ENCODE measurements at regions not wholly inside any gene's neighbourhood (a gene's known extent, or its start where the extent isn't known, plus 50 kb on each side); places are given as distances from the start of the nearest gene placed in this dataset.

- DNase-seq (ENCODE audit: extremely low spot score), result no peak
- TF ChIP-seq LEF1 (IDR thresholded peaks at IDR 0.05; ENCODE audit: borderline replicate concordance) (no peak), TARDBP (IDR thresholded peaks at IDR 0.05) (no peak), HDGF (IDR thresholded peaks at IDR 0.05; ENCODE audit: borderline replicate concordance) (no peak), ARNT (IDR thresholded peaks at IDR 0.05) (no peak), FOXK2 (IDR thresholded peaks at IDR 0.05) (no peak), SUZ12 (IDR thresholded peaks at IDR 0.05) (no peak)
- ChIA-PET POLR2A (no interaction called here), CTCF (no interaction called here)
Observed at GRCh38 chr1:86649618-86650017, 54.8 kb upstream of the SH3GLB1 start.

DNA sequence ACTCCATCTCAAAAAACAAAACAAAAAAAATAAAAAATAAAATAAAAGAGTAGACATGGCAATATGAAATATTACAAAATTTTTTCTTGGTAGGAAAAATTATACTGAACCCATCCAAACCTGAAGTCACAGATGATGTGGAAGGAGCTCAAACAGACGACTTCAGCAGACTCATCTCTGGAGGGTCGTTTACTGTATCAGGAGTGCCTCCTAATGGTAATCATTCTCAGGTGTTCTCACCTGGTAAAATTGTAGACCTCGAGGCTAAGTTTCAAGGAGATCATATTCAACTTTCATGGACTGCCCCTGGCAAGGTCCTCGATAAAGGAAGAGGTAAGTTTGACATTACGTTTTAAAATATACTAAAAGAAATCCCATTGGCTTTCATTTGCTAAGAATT lies 54.3 kb upstream of the SH3GLB1 start:
- no peak for TF ChIP-seq L3MBTL2 (conservative IDR thresholded peaks at IDR 0.05)
- TF ChIP-seq TARDBP (IDR thresholded peaks at IDR 0.05), result no peak
- TF ChIP-seq CTBP1 (IDR thresholded peaks at IDR 0.05; ENCODE audit: borderline replicate concordance), result no peak
- no peak for TF ChIP-seq ZNF384 (IDR thresholded peaks at IDR 0.05)
- no peak for TF ChIP-seq ELF4 (IDR thresholded peaks at IDR 0.05)
- TF ChIP-seq PKNOX1 (IDR thresholded peaks at IDR 0.05), result no peak
- TF ChIP-seq HDGF (IDR thresholded peaks at IDR 0.05; ENCODE audit: borderline replicate concordance), result no peak
- ChIA-PET CTCF (no interaction called here), POLR2A (no interaction called here)
- no peak for DNase-seq (ENCODE audit: extremely low spot score)
